ENCODE measurements at regions not wholly inside any gene's neighbourhood (a gene's known extent, or its start where the extent isn't known, plus 50 kb on each side); places are given as distances from the start of the nearest gene placed in this dataset.
"Not testable (repeated sequence)": the region's sequence is repeated elsewhere in the genome, so short reads cannot be mapped to it uniquely, and the experiment has no call there.

GRCh38 chr13:82176751-82177150 lies 1705.5 kb downstream of the SLITRK1 start:
- Mint-ChIP-seq H3K27me3 (no peaks in the 10 kb centered on the region), H3K27ac (no peak overlapping the region), H3K4me3 (no peak overlapping the region), H3K36me3 (ENCODE audit: low read depth) (no peaks in the 10 kb centered on the region), H3K9me3 (peaks cover 8% of the 10 kb centered on the region), H3K4me1 (ENCODE audit: low read depth) (no peaks in the 10 kb centered on the region)

GRCh38 chr13:82165396-82166174 lies 1716.7 kb downstream of the SLITRK1 start:
- H3K27ac Mint-ChIP-seq: no peak overlapping the region
- no peaks in the 10 kb centered on the region for H3K27me3 Mint-ChIP-seq
- no peaks in the 10 kb centered on the region for H3K36me3 Mint-ChIP-seq (ENCODE audit: low read depth)
- H3K4me3 Mint-ChIP-seq: no peak overlapping the region
- no peaks in the 10 kb centered on the region for H3K4me1 Mint-ChIP-seq (ENCODE audit: low read depth)
- H3K9me3 Mint-ChIP-seq: peaks cover 20% of the 10 kb centered on the region

- H3K36me3 Mint-ChIP-seq (ENCODE audit: low read depth); H3K27ac Mint-ChIP-seq; H3K4me3 Mint-ChIP-seq; H3K4me1 Mint-ChIP-seq (ENCODE audit: low read depth); H3K27me3 Mint-ChIP-seq: not testable (repeated sequence)
- peaks cover 19% of the 10 kb centered on the region for H3K9me3 Mint-ChIP-seq
Measured at GRCh38 chr13:82164780-82165395, 1717.4 kb downstream of the SLITRK1 start.

GRCh38 chr13:82147526-82147925 lies 1734.7 kb downstream of the SLITRK1 start:
- no peak overlapping the region for H3K27ac Mint-ChIP-seq
- no peak overlapping the region for H3K4me3 Mint-ChIP-seq
- H3K4me1 Mint-ChIP-seq (ENCODE audit: low read depth): no peaks in the 10 kb centered on the region
- H3K36me3 Mint-ChIP-seq (ENCODE audit: low read depth): no peaks in the 10 kb centered on the region
- H3K9me3 Mint-ChIP-seq: peaks cover 9% of the 10 kb centered on the region
- H3K27me3 Mint-ChIP-seq: no peaks in the 10 kb centered on the region

GRCh38 chr13:82136880-82137279 lies 1745.4 kb downstream of the SLITRK1 start:
- H3K4me1 Mint-ChIP-seq (ENCODE audit: low read depth): no peaks in the 10 kb centered on the region
- H3K4me3 Mint-ChIP-seq: no peak overlapping the region
- H3K27ac Mint-ChIP-seq: no peak overlapping the region
- no peaks in the 10 kb centered on the region for H3K27me3 Mint-ChIP-seq
- no peaks in the 10 kb centered on the region for H3K36me3 Mint-ChIP-seq (ENCODE audit: low read depth)
- H3K9me3 Mint-ChIP-seq: peaks cover 11% of the 10 kb centered on the region

- no peaks in the 10 kb centered on the region for H3K4me1 Mint-ChIP-seq (ENCODE audit: low read depth)
- H3K27ac Mint-ChIP-seq: no peak overlapping the region
- H3K27me3 Mint-ChIP-seq: no peaks in the 10 kb centered on the region
- H3K9me3 Mint-ChIP-seq: peaks cover 10% of the 10 kb centered on the region
- H3K36me3 Mint-ChIP-seq (ENCODE audit: low read depth): no peaks in the 10 kb centered on the region
- no peak overlapping the region for H3K4me3 Mint-ChIP-seq
Measured at GRCh38 chr13:82129281-82129680, 1753.0 kb downstream of the SLITRK1 start.

- H3K27me3 Mint-ChIP-seq: no peaks in the 10 kb centered on the region
- no peak overlapping the region for H3K4me3 Mint-ChIP-seq
- H3K9me3 Mint-ChIP-seq: peaks cover 10% of the 10 kb centered on the region
- H3K27ac Mint-ChIP-seq: no peak overlapping the region
- no peaks in the 10 kb centered on the region for H3K4me1 Mint-ChIP-seq (ENCODE audit: low read depth)
- no peaks in the 10 kb centered on the region for H3K36me3 Mint-ChIP-seq (ENCODE audit: low read depth)
Measured at GRCh38 chr13:82118589-82118988, 1763.7 kb downstream of the SLITRK1 start.

GRCh38 chr13:82116422-82116989 lies 1765.8 kb downstream of the SLITRK1 start:
- peaks cover 10% of the 10 kb centered on the region for H3K9me3 Mint-ChIP-seq
- H3K4me3 Mint-ChIP-seq: no peak overlapping the region
- no peaks in the 10 kb centered on the region for H3K4me1 Mint-ChIP-seq (ENCODE audit: low read depth)
- no peaks in the 10 kb centered on the region for H3K27me3 Mint-ChIP-seq
- H3K36me3 Mint-ChIP-seq (ENCODE audit: low read depth): no peaks in the 10 kb centered on the region
- no peak overlapping the region for H3K27ac Mint-ChIP-seq

GRCh38 chr13:82115391-82115790 lies 1766.9 kb downstream of the SLITRK1 start:
- no peaks in the 10 kb centered on the region for H3K4me1 Mint-ChIP-seq (ENCODE audit: low read depth)
- H3K27ac Mint-ChIP-seq: no peak overlapping the region
- H3K4me3 Mint-ChIP-seq: no peak overlapping the region
- H3K27me3 Mint-ChIP-seq: no peaks in the 10 kb centered on the region
- H3K9me3 Mint-ChIP-seq: peaks cover 15% of the 10 kb centered on the region
- no peaks in the 10 kb centered on the region for H3K36me3 Mint-ChIP-seq (ENCODE audit: low read depth)

GRCh38 chr13:82096256-82096655 lies 1755.3 kb upstream of the SPRY2 start:
- H3K4me3 Mint-ChIP-seq: no peak overlapping the region
- H3K27me3 Mint-ChIP-seq: no peaks in the 10 kb centered on the region
- no peaks in the 10 kb centered on the region for H3K36me3 Mint-ChIP-seq (ENCODE audit: low read depth)
- H3K9me3 Mint-ChIP-seq: peaks cover 5% of the 10 kb centered on the region
- H3K27ac Mint-ChIP-seq: no peak overlapping the region
- no peaks in the 10 kb centered on the region for H3K4me1 Mint-ChIP-seq (ENCODE audit: low read depth)

- H3K9me3 Mint-ChIP-seq: peaks cover 7% of the 10 kb centered on the region
Measured at GRCh38 chr13:82092312-82092711, 1751.4 kb upstream of the SPRY2 start.

GRCh38 chr13:82088781-82089180 lies 1747.9 kb upstream of the SPRY2 start:
- no peaks in the 10 kb centered on the region for H3K36me3 Mint-ChIP-seq (ENCODE audit: low read depth)
- H3K27ac Mint-ChIP-seq: no peak overlapping the region
- H3K4me3 Mint-ChIP-seq: no peak overlapping the region
- H3K9me3 Mint-ChIP-seq: peaks cover 9% of the 10 kb centered on the region
- H3K27me3 Mint-ChIP-seq: no peaks in the 10 kb centered on the region
- no peaks in the 10 kb centered on the region for H3K4me1 Mint-ChIP-seq (ENCODE audit: low read depth)

More at GRCh38 chr13:82092312-82092711, 1751.4 kb upstream of the SPRY2 start:
- Mint-ChIP-seq H3K27ac (no peak overlapping the region), H3K4me1 (ENCODE audit: low read depth) (no peaks in the 10 kb centered on the region), H3K36me3 (ENCODE audit: low read depth) (no peaks in the 10 kb centered on the region), H3K27me3 (no peaks in the 10 kb centered on the region), H3K4me3 (no peak overlapping the region)

GRCh38 chr13:82076496-82076895 lies 1735.6 kb upstream of the SPRY2 start:
- no peaks in the 10 kb centered on the region for H3K4me1 Mint-ChIP-seq (ENCODE audit: low read depth)
- H3K27ac Mint-ChIP-seq: no peak overlapping the region
- H3K27me3 Mint-ChIP-seq: no peaks in the 10 kb centered on the region
- H3K4me3 Mint-ChIP-seq: no peak overlapping the region
- peaks cover 5% of the 10 kb centered on the region for H3K9me3 Mint-ChIP-seq
- H3K36me3 Mint-ChIP-seq (ENCODE audit: low read depth): no peaks in the 10 kb centered on the region

- no peak overlapping the region for H3K4me3 Mint-ChIP-seq
- no peaks in the 10 kb centered on the region for H3K27me3 Mint-ChIP-seq
- no peaks in the 10 kb centered on the region for H3K4me1 Mint-ChIP-seq (ENCODE audit: low read depth)
- no peaks in the 10 kb centered on the region for H3K36me3 Mint-ChIP-seq (ENCODE audit: low read depth)
- peaks cover 6% of the 10 kb centered on the region for H3K9me3 Mint-ChIP-seq
- H3K27ac Mint-ChIP-seq: no peak overlapping the region
Measured at GRCh38 chr13:82070416-82070815, 1729.5 kb upstream of the SPRY2 start.

- H3K9me3 Mint-ChIP-seq: peaks cover 9% of the 10 kb centered on the region
- no peak overlapping the region for H3K27ac Mint-ChIP-seq
- no peaks in the 10 kb centered on the region for H3K27me3 Mint-ChIP-seq
- no peaks in the 10 kb centered on the region for H3K36me3 Mint-ChIP-seq (ENCODE audit: low read depth)
- H3K4me3 Mint-ChIP-seq: no peak overlapping the region
- no peaks in the 10 kb centered on the region for H3K4me1 Mint-ChIP-seq (ENCODE audit: low read depth)
Measured at GRCh38 chr13:82062772-82063171, 1721.8 kb upstream of the SPRY2 start.
